Activated CD4-positive, alpha-beta T cell treated with anti-CD3 and anti-CD28 coated beads, Interleukin-2, amount 10 ng/mL, durations not matched to agents 24 days and 14 days (primary cell): ENCODE measurements at regions not wholly inside any gene's neighbourhood (a gene's known extent, or its start where the extent isn't known, plus 50 kb on each side); places are given as distances from the start of the nearest gene placed in this dataset.
"Not testable (repeated sequence)": the region's sequence is repeated elsewhere in the genome, so short reads cannot be mapped to it uniquely, and the experiment has no call there.

Experiments used
- DNase-seq: peaks from one replicate; pipeline ENCODE4 v3.0.0; 2022
- H3K27ac Mint-ChIP-seq: one replicate; pipeline ENCODE4 v1.8.0; 2022; ENCODE audit warnings: mild to moderate bottlenecking, mixed read lengths
- H3K27me3 Mint-ChIP-seq: one replicate; pipeline ENCODE4 v1.8.0; 2022; ENCODE audit warnings: mixed read lengths
- H3K36me3 Mint-ChIP-seq: one replicate; pipeline ENCODE4 v1.8.0; 2022; ENCODE audit warnings: low read depth, mild to moderate bottlenecking, mixed read lengths
- H3K4me1 Mint-ChIP-seq: one replicate; pipeline ENCODE4 v1.8.0; 2021; ENCODE audit warnings: mixed read lengths
- H3K4me3 Mint-ChIP-seq: one replicate; pipeline ENCODE4 v1.8.0; 2022; ENCODE audit warnings: mild to moderate bottlenecking, moderate library complexity, mixed read lengths
- H3K9me3 Mint-ChIP-seq: one replicate; pipeline ENCODE4 v1.8.0; 2021; ENCODE audit warnings: mixed read lengths
- intact Hi-C: fragments of 100-400 bp; cut with micrococcal nuclease; formaldehyde crosslinking; loops from one replicate; pipeline ENCODE4 v1.15.1; 2023

DNA sequence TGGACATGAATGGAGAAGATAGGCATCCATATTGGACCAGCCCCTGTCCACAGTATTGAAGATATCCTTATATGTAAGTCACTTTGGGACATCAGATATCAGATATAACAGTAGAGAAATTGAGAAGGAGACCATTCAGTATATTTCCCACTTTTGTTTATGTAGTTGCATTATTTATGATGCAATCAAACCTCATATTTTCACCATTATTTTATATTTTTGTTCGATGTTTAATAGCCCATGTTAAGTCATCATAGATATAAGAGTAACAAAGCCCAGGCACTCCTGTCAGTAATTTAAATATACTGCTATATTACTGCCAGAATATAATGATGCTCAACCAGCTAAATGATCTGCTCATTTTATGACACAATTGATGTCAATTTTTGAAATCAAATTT, 744.5 kb upstream of the EPHA7 start:
- Mint-ChIP-seq H3K27me3 (no peaks in the 10 kb centered on the region), H3K27ac (no peak overlapping the region), H3K4me3 (no peak overlapping the region), H3K9me3 (peaks cover 3% of the 10 kb centered on the region), H3K4me1 (no peaks in the 10 kb centered on the region), H3K36me3 (no peaks in the 10 kb centered on the region)
- intact Hi-C loops: no loop called here
- no peak for DNase-seq

GRCh38 chr6:94150886-94151285, 731.5 kb upstream of the EPHA7 start:
- no peak for DNase-seq
- Mint-ChIP-seq H3K4me1 (no peaks in the 10 kb centered on the region), H3K36me3 (no peaks in the 10 kb centered on the region), H3K27me3 (no peaks in the 10 kb centered on the region), H3K4me3 (no peak overlapping the region), H3K27ac (no peak overlapping the region), H3K9me3 (no peaks in the 10 kb centered on the region)
- intact Hi-C loops: no loop called here

DNA sequence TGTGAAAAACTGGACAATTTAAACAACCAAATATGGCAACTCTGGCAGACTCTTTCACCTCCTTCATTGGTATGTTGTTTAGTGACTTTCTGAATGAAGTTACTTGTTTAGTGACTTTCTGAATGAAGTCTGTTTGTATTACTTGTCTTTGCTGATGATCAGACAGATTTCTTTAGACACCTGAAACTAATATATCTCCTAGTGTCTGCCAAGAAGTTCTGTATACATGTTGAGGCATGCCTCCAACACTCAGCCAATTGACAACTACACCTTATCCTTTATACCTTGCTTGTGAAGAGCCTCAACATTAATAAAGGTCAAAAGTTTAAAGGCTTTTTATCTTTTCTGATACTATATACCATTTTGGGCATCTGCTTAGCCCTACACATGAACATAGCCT, 725.4 kb upstream of the EPHA7 start:
- Mint-ChIP-seq H3K4me1 (no peaks in the 10 kb centered on the region), H3K9me3 (no peaks in the 10 kb centered on the region), H3K36me3 (no peaks in the 10 kb centered on the region), H3K27ac (no peak overlapping the region), H3K27me3 (no peaks in the 10 kb centered on the region), H3K4me3 (no peak overlapping the region)
- no peak for DNase-seq
- intact Hi-C loops: no loop called here

DNA sequence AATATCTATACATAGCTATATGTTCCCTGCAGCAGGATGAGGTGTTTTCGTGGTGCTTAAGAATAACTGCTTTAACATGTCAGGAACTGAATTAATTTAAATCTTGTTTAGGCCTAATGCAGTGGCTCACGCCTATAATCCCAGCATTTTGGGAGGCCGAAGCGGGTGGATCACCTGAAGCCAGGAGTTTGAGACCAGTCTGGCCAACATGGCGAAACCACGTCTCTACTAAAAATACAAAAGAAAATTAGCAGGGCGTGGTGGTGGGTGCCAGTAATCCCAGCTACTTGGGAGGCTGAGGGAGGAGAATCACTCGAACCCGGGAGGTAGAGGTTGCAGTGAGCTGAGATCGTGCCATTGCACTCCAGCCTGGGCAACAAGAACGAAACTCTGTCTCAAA, 717.8 kb upstream of the EPHA7 start:
- H3K4me1 Mint-ChIP-seq, H3K27me3 Mint-ChIP-seq, H3K4me3 Mint-ChIP-seq, H3K9me3 Mint-ChIP-seq, H3K27ac Mint-ChIP-seq, DNase-seq, H3K36me3 Mint-ChIP-seq, intact Hi-C loops: not testable (repeated sequence)

DNA sequence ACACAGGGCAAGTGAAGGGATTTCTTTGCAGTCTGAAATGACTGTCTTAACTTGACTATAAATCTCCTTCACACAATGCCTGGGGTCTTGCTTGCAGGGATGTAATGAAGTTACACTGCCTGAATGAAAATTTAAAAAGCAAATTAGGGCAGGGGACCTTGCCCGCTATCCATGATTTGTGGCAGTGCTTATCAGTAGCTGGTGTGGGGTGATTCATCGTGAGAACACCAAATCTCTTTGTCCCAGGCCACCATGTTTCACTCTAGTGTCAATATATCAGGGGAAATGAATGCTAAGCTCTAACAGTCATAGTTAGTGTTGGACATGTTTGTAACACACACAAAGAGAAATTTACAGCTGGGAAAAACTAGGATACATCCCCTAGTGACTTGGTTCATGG, 713.7 kb upstream of the EPHA7 start:
- Mint-ChIP-seq H3K4me1 (no peaks in the 10 kb centered on the region), H3K36me3 (no peaks in the 10 kb centered on the region), H3K4me3 (no peak overlapping the region), H3K27me3 (no peaks in the 10 kb centered on the region), H3K27ac (no peak overlapping the region), H3K9me3 (no peaks in the 10 kb centered on the region)
- no peak for DNase-seq
- intact Hi-C loops: no loop called here

GRCh38 chr6:94131271-94131670, 711.9 kb upstream of the EPHA7 start:
- no peak overlapping the region for H3K4me3 Mint-ChIP-seq
- intact Hi-C loops: no loop called here
- H3K27ac Mint-ChIP-seq: no peak overlapping the region
- no peaks in the 10 kb centered on the region for H3K27me3 Mint-ChIP-seq
- H3K9me3 Mint-ChIP-seq: no peaks in the 10 kb centered on the region
- DNase-seq: no peak
- H3K4me1 Mint-ChIP-seq: no peaks in the 10 kb centered on the region
- no peaks in the 10 kb centered on the region for H3K36me3 Mint-ChIP-seq

GRCh38 chr6:94130478-94130877, 711.1 kb upstream of the EPHA7 start:
- Mint-ChIP-seq H3K9me3 (no peaks in the 10 kb centered on the region), H3K27ac (no peak overlapping the region), H3K4me1 (no peaks in the 10 kb centered on the region), H3K36me3 (no peaks in the 10 kb centered on the region), H3K4me3 (no peak overlapping the region), H3K27me3 (no peaks in the 10 kb centered on the region)
- DNase-seq: no peak
- intact Hi-C loops: no loop called here

DNA sequence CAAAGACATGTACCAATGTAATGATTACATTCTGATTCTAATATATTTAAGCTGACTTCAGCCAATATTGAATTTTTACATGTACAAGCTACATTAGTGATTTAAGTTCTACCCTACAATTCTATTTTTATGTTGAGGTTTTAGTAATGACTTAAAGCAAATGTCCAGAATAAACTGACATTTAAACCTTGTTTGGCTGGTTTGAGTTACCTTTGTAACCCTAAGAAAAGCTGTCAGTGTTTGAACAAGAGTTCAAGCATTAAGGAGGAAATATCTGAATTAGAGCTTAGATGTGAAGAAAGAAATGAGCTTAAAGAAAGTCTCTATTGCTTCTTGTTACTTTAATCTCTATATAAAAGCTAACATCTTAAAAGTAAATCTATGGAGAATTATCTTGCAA, 710.6 kb upstream of the EPHA7 start:
- Mint-ChIP-seq H3K36me3 (no peaks in the 10 kb centered on the region), H3K4me1 (no peaks in the 10 kb centered on the region), H3K27ac (no peak overlapping the region), H3K9me3 (no peaks in the 10 kb centered on the region), H3K27me3 (no peaks in the 10 kb centered on the region), H3K4me3 (no peak overlapping the region)
- intact Hi-C loops: no loop called here
- no peak for DNase-seq

DNA sequence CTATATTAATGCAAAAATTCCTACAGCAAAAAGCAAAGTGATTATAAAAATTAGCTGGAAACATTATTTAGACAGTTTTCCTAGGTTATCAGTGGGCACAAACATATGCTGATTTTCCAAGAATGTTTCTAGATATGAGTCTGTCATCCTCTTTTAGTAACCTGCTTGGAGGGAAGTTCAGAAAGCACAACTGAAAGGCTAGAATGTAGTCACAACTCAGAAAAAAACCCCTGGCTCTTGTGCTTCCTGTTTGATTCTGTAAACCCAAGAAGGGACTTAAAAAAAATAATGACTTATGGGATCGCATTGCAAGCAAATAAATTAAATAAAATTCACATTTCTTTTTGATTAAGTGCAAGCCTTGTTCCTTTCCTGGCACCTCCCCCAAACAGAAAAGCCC, 708.4 kb upstream of the EPHA7 start:
- no peaks in the 10 kb centered on the region for H3K4me1 Mint-ChIP-seq
- H3K36me3 Mint-ChIP-seq: no peaks in the 10 kb centered on the region
- no peak for DNase-seq
- H3K4me3 Mint-ChIP-seq: no peak overlapping the region
- H3K27ac Mint-ChIP-seq: no peak overlapping the region
- no peaks in the 10 kb centered on the region for H3K27me3 Mint-ChIP-seq
- intact Hi-C loops: no loop called here
- H3K9me3 Mint-ChIP-seq: no peaks in the 10 kb centered on the region

GRCh38 chr6:94124333-94124732, 705.0 kb upstream of the EPHA7 start:
- Mint-ChIP-seq H3K36me3 (no peaks in the 10 kb centered on the region), H3K9me3 (no peaks in the 10 kb centered on the region), H3K27me3 (no peaks in the 10 kb centered on the region), H3K4me3 (no peak overlapping the region), H3K27ac (no peak overlapping the region), H3K4me1 (no peaks in the 10 kb centered on the region)
- no peak for DNase-seq
- intact Hi-C loops: no loop called here

DNA sequence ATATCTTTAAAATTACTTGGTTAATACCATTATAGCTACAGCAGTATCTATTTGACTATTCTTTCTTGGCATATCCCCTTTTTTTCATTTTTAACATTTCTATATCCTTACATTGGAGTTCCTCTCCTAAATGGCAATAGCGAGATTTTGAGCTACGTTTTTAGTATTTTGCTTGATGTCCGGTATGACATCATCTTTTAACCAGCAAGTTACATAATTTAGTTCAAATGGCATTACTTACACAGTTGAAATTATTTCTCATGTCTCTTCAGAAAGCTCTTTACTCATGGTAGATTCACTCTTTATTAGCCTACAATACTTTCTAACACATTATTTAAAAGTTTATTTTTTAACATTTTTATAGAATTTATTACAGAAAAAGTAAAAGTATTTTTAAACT, 701.7 kb upstream of the EPHA7 start:
- no peaks in the 10 kb centered on the region for H3K36me3 Mint-ChIP-seq
- no peaks in the 10 kb centered on the region for H3K9me3 Mint-ChIP-seq
- H3K27me3 Mint-ChIP-seq: no peaks in the 10 kb centered on the region
- H3K4me1 Mint-ChIP-seq: no peaks in the 10 kb centered on the region
- intact Hi-C loops: no loop called here
- H3K27ac Mint-ChIP-seq: no peak overlapping the region
- no peak overlapping the region for H3K4me3 Mint-ChIP-seq
- DNase-seq: no peak

DNA sequence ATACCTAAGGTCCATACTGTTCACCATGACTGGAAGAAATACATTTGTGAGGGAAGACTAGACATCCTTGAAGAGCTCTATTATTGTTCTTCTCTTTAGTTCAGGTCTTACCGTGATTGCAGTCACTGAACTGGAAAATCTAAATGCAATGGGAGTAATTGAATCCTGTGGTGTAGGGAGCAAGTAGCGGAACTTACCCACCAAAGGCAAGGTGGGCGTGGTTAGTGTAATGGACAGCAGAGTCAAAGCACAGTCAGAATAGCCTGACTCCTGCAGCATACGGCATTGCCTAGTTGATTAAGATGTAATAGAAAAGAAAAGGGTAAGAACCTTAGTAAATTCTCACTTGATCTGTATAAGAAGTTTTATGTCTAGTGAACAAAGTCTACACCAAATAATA, 679.7 kb upstream of the EPHA7 start:
- Mint-ChIP-seq H3K27ac (no peak overlapping the region), H3K9me3 (no peaks in the 10 kb centered on the region), H3K4me3 (no peak overlapping the region), H3K27me3 (no peaks in the 10 kb centered on the region), H3K4me1 (no peaks in the 10 kb centered on the region), H3K36me3 (no peaks in the 10 kb centered on the region)
- intact Hi-C loops: no loop called here
- DNase-seq: no peak

DNA sequence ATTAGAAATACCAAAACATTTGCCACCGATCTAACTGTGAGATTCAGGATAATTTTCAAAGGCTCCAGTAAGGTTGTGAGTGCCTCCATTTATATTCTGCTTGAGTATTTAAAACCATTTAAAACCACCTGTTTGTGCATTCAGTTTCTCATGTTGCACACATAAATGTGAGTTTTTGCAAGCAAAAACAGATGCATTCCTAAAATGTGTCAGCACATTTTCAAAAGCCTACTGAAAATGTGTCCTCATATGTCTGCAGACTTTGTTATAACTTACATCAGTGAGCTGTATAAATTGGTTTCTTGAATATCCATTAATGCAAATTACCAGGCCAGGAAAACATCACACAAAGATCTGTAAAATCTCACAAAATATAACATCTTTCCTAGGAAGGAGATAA, 676.6 kb upstream of the EPHA7 start:
- no peaks in the 10 kb centered on the region for H3K9me3 Mint-ChIP-seq
- H3K36me3 Mint-ChIP-seq: no peaks in the 10 kb centered on the region
- H3K27ac Mint-ChIP-seq: no peak overlapping the region
- intact Hi-C loops: no loop called here
- H3K4me3 Mint-ChIP-seq: no peak overlapping the region
- H3K27me3 Mint-ChIP-seq: no peaks in the 10 kb centered on the region
- DNase-seq: no peak
- no peaks in the 10 kb centered on the region for H3K4me1 Mint-ChIP-seq

DNA sequence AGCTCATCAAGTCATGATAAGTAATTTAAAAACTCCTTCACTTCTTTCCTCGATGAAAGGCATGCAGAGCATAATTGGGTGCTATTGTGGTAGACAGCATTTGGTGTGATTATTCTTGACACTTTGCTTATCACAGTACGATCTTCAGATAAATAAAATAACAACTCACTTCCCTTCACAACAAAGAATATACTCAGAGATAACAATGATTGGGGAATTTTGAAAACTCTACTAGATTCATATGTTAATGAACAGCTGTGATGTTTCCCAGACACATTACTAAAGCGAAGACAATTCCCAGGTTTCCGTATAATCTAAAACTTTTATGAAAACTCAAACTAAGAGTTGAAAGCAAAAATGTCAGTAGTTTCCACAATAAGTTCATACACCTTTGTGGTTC, 670.6 kb upstream of the EPHA7 start:
- intact Hi-C loops: no loop called here
- Mint-ChIP-seq H3K27me3 (no peaks in the 10 kb centered on the region), H3K4me3 (no peak overlapping the region), H3K9me3 (no peaks in the 10 kb centered on the region), H3K36me3 (no peaks in the 10 kb centered on the region), H3K4me1 (no peaks in the 10 kb centered on the region), H3K27ac (no peak overlapping the region)
- no peak for DNase-seq

DNA sequence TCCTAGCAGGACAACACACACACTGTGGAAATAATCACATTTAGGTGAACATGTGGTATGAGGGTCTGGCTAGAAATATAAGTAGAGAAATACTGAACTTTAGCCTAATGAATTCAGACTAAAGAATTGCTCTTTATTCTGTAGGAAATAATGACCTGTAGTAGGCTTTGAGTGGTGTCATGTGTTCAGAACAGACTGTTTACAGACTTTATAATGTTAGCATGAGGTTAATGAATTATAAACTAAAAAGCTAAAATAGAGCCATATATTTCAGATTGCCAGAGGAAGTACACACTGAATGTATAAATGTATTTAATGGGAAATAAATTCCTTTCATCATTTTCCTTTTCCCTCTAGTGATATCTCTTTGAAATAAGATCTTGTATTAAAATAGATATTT, 669.5 kb upstream of the EPHA7 start:
- Mint-ChIP-seq H3K4me3 (no peak overlapping the region), H3K27ac (no peak overlapping the region), H3K36me3 (no peaks in the 10 kb centered on the region), H3K9me3 (no peaks in the 10 kb centered on the region), H3K27me3 (no peaks in the 10 kb centered on the region), H3K4me1 (no peaks in the 10 kb centered on the region)
- no peak for DNase-seq
- intact Hi-C loops: no loop called here

DNA sequence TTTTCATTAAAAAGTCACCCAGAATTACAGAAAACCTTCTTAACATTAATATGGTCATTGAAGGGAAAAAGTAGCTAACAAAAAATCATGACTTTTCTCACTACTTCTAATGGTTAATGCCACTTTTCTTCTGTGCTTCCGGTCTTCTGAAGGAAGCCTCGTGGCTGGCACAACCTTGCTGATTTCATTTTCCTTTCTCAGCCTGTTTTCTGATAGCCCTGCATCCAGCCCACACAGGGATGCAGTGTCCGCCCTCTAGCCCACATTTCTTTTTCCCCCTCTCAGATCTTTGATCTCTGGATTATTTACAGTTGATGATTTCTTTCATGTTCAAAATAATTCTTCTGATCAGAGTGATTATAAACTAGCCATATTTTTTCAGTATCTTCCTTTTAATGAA, 655.4 kb upstream of the EPHA7 start:
- Mint-ChIP-seq H3K4me3 (no peak overlapping the region), H3K4me1 (no peaks in the 10 kb centered on the region), H3K36me3 (no peaks in the 10 kb centered on the region), H3K27me3 (no peaks in the 10 kb centered on the region), H3K27ac (no peak overlapping the region), H3K9me3 (no peaks in the 10 kb centered on the region)
- no peak for DNase-seq
- intact Hi-C loops: no loop called here
